NCI-H1105 (cell line): ENCODE measurements at regions not wholly inside any gene's neighbourhood (a gene's known extent, or its start where the extent isn't known, plus 50 kb on each side); places are given as distances from the start of the nearest gene placed in this dataset.
A peak's percentile ranks its signal among the peaks of the same experiment; 100 is the strongest.

Experiments
- DNase-seq: peaks from one replicate; lab custom pipeline; 2025; lab: John Stamatoyannopoulos, UW

- peak; percentile 69 for DNase-seq
These were observed 75.6 kb downstream of the ICOS start for GRCh38 chr2:204012072-204012653.

GRCh38 chr2:204015118-204015843, 78.7 kb downstream of the ICOS start:
- no peak for DNase-seq

GRCh38 chr2:204018717-204019116, 82.2 kb downstream of the ICOS start:
- no peak for DNase-seq

- no peak for DNase-seq
These were observed 83.3 kb downstream of the ICOS start for GRCh38 chr2:204019572-204020501.

- DNase-seq = no peak
These were observed 84.9 kb downstream of the ICOS start for GRCh38 chr2:204021290-204022081.

- DNase-seq = no peak
These were observed 86.0 kb downstream of the ICOS start for GRCh38 chr2:204022550-204022949.

- no peak for DNase-seq
These were observed 86.5 kb downstream of the ICOS start for GRCh38 chr2:204023088-204023487.

GRCh38 chr2:204024503-204024902, 87.9 kb downstream of the ICOS start:
- peak; percentile 44 for DNase-seq

- DNase-seq = no peak
These were observed 88.4 kb downstream of the ICOS start for GRCh38 chr2:204024906-204025475.

GRCh38 chr2:204026294-204026693, 89.7 kb downstream of the ICOS start:
- DNase-seq = no peak

- DNase-seq = peak; percentile 53
These were observed 90.5 kb downstream of the ICOS start for GRCh38 chr2:204027091-204027490.

GRCh38 chr2:204030322-204030721, 93.8 kb downstream of the ICOS start:
- DNase-seq = no peak

GRCh38 chr2:204031056-204031455, 94.5 kb downstream of the ICOS start:
- no peak for DNase-seq

GRCh38 chr2:204032301-204032700, 95.7 kb downstream of the ICOS start:
- peak; percentile 24 for DNase-seq

- DNase-seq = no peak
These were observed 97.3 kb downstream of the ICOS start for GRCh38 chr2:204033611-204034495.

GRCh38 chr2:204036706-204037105, 100.1 kb downstream of the ICOS start:
- no peak for DNase-seq

GRCh38 chr2:204037286-204037685, 100.7 kb downstream of the ICOS start:
- DNase-seq = no peak

GRCh38 chr2:204039298-204039838, 102.8 kb downstream of the ICOS start:
- DNase-seq = no peak

- DNase-seq = no peak
These were observed 103.5 kb downstream of the ICOS start for GRCh38 chr2:204040016-204040415.

- DNase-seq = no peak
These were observed 105.8 kb downstream of the ICOS start for GRCh38 chr2:204042401-204042800.
